LHCN-M2 (cell line): ENCODE measurements at regions not wholly inside any gene's neighbourhood (a gene's known extent, or its start where the extent isn't known, plus 50 kb on each side); places are given as distances from the start of the nearest gene placed in this dataset.
"Not testable (repeated sequence)": the region's sequence is repeated elsewhere in the genome, so short reads cannot be mapped to it uniquely, and the experiment has no call there.

ENCODE experiments used
- DNase-seq: peaks from one replicate; pipeline ENCODE4 v3.0.0-alpha.2; 2012; ENCODE audit warnings: low read depth

DNA sequence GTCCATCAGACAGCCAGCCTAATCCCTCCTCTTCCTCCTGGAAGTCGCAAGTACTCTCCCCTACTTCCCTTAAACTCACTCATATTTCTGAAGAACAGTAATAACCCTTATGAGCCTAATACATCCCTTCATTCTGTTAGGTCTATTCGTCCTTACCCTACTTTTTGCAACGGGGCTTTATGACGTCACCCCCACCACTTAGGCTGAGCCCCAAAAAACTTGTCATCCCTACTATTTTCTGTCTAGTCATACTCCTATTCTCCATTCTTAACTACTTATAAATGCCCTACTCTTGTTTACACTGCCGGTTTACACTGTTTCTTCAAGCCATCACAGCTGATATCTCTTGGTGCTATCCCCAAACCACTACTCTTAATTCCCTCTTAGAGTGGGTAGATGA is 674.7 kb upstream of the GJE1 start:
- DNase-seq: not testable (repeated sequence)

DNA sequence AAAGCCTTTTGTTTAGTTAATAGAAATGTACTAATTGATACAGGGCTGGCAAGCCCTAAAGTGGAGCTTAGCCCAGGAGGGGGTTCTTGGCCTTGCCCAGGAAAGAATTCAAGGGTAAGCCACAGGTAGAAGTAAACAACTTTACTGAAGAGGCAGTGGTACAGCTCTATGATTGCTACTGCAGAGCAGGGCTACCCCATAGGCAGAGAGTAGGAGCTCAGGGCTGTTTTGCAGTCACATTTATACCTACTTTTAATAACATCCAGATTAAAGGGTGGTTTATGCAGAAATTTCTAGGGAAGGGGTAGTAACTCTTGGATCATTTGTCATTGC is 680.4 kb upstream of the GJE1 start:
- no peak for DNase-seq

DNA sequence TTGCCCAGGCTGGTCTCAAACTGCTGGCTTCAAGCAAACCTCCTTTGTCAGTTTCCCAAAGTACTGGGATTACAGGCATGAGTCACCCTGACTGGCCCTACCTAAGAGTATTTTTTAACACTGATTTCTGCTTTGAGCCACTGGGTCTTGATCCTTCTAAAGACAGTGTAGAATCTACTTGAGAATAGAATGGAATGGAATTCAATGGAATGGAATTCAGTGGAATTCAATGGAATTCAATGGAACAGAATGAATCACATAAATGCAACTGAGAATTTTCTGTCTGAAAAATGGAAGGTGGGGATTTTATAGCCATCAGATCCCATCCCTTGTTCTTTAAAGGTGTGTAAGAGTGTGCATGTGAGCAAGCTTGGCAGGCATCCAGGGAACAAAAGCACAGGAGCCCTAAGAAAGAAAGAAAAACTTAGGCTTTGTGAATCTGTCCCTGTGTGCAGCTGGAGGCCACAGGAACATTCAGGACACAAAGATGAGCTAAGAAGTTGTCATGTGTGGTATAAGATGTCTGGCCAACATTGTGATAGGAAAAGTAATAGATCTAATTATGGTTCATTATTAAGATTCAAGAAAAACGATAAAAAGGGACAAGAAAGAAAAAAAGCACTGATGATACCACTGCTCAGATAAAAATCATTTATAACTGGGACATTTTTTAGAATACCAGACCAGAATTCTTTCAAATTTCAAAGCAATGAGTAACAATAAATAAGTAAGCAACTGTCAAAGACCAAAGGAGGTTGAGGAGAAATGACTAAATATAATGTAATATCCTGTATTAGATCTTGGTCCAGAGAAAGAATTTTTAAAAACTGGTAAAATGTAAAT is 681.0 kb upstream of the GJE1 start:
- peak; percentile 88 for DNase-seq

DNA sequence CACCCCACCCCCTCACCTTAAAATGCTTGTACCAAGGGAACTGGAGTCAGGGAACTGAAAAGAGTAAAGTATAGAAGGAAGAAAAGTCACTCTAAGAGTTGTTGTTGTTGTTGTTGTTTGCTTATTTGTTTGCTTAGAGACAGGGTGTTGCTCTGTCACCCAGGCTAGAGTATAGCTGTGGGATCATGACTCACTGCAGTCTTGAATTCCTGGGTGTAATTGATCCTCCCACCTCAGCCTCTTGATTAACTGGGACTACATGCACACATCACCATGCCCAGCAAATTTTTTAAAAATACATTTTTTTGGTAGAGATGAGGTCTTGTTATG is 681.6 kb upstream of the GJE1 start:
- DNase-seq: no peak

DNA sequence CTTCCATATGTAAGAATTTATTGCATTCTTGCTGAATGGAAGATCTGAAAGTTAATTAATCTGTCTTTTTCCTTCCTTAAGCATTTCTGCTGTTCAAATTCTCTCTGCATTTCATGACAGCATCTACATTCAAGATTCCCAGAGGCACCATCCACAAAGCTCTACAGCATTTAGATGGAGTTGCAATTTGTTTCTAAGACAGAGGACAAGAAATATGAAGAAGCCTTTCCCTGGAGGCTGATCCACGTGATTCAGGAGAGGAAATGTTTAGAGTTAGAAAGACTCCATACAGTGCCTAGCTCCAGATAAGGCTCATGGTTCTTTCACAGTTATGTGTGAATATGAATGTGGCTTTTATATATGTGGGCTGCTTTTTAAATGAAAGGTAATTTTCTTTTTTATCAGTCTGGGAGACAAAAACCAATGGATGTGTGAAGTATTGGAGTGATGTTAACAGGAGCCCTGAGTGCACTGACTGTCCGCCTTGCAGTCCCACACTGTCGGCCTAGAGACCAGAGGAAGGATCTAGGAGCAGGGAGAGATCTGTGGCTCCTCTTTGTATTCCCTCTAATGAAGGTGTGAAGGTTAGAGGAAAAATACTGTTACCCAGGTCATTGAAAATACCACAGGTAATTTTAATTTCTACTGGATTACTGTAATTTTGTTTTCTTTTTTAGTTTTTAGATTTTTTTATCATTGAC is 686.6 kb upstream of the GJE1 start:
- no peak for DNase-seq

DNA sequence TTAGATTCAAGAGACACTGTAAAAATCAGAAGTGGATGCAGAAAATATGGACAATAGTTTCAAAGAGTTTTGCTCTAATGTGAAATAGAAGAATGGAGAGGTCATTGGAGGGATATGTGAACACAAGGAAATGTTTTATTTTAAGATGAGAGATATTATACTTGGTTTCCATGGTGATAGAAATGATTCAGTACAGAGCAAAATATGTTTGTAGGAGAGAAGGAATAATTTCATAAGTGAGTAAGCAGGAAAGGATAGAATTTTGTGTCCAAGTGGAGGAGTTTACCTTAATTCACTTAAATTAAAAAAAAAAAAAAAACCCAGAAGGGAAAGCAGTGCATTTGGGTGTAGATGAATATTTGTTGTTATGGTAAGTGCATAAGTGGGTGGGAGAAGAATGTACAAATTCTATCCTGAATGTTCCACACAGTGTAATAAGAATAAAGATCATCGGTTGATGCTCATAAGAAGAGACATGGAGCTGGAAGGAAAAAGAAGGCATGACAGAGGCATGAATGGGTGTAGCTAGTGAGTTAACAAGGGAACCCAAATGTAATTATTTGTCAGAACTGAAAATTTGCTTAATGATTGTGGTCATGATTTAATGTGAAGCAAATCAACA is 688.9 kb upstream of the GJE1 start:
- DNase-seq: peak; percentile 68

DNA sequence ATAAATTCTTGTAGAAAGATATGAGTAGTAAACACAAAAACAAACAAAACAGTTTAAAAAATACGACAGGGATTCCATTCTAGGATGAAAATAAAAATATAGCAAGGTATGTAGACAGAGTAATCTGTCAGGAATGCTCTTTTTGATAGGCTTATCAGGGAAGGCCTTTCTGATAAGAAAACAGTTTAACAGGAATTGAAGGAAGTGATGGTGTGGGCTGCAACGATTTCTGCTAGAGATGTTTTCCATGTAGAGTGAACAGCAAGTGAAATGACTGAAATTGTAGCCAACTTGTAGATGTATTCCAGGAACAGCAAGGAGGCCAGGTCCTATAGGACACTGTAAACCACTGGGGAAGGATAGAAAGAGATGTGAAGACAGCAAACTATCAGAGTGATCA is 689.7 kb upstream of the GJE1 start:
- no peak for DNase-seq

DNA sequence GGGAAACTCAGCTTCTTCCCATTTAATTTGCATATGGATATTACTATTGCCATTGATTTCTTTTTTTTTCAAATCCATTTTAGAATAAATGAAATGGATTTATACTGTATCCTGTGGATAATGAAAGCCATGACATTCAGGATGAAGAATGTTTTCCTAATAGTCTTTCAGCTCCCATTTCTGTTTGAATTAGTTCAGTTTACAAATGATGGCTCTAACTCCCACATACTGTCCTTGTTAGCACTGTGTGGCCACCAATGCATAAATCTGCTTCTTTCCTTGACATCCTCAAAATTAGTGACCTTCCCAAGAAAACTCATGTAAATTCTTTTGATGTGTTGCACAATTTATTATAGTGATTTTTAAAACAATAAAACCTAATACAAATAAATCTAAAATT is 693.2 kb upstream of the GJE1 start:
- no peak for DNase-seq

DNA sequence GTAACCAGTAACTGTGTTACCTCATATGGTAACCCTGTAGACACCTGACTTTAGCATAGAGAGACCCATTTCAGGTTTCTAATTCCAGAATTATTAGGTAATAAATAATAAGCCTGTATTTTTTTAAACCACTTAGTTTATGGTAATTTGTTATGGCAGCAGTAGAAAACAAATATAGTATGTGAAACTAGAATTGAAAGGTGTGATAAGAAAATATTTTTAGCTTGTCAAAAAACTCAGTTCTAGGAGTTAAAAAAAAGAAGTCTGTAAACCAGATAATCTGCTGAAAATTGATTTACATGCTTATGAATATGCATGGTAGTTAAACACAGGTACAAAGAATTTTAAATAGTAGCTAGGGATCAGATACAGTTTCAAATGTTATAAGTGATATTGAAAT is 695.0 kb upstream of the GJE1 start:
- no peak for DNase-seq

DNA sequence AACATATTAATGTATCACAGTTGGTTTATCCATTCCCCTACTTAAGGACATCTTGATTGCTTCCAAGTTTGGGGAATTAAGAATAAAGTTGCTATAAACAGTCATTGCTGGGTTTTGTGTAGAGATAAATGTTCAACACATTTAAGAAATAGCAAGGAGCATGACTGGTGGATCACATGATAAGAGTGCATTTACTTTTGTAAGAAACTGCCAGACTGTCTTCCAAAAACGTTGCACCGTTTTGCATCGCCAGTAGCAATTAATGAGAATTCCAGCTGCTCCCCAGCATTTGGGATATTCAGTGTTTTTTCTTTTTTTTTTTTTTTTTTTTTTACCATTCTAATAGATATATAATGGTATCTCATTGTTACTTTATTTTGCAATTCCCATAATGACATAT is 695.7 kb upstream of the GJE1 start:
- DNase-seq: no peak

DNA sequence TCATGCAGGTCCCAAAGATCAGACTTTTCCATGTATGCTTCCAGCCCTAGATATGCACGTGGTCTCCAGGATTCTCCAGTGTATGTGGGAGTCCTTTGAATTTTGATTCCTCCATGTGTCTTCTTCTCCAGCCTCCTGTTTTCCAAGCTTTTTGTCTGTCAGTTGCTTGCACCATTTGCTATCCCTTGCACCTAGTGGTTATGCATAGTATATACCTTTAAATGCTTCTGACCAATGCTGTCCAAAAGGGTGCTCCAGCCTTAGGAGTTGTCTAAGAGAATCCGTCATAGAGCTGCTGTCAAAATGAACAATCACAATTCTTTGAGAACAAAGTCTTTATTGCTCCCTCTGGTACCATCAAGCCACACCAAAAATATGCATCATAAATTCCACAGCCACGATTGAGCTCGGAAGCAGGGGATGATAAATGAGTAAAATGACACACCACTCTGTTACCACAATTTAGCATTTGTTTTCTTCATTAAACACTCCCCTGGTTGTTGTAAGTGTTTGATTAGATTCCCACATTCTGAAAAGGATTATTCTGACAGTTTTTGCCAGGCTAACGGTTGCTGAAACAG is 706.2 kb upstream of the GJE1 start:
- peak; percentile 77 for DNase-seq

DNA sequence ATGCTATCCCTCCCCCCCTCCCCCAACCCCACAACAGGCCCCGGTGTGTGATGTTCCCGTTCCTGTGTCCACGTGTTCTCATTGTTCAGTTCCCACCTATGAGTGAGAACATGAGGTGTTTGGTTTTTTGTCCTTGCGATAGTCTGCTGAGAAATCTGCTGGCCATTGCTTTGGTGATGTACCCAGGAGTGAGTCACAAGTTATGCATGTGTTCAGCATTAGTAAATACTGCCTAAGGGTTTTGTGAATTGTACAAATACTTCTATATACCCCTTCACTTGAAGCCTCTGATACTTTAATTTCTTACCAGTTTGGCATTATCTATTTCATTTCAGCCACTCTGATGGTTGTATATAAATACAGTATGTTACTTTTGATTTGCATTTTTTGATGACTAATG is 711.3 kb upstream of the GJE1 start:
- peak; percentile 86 for DNase-seq

DNA sequence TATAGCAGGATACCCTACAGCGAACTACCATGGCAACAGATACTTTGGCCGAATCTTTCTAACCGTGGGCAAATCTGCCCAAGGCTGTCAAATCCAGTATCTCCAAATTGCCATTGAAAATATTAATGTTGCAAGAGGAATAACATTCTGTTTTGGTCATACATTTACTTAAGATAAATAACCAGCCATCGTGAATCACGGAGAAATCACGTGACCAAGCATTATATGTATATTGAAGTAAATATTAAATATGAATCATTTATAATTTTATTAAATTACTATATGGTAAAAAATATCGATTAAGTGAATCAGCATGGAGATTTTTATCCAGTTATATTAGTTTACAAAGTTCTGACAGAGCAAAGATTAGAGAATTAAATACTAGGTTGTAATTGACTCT is 714.6 kb upstream of the GJE1 start:
- DNase-seq: no peak

DNA sequence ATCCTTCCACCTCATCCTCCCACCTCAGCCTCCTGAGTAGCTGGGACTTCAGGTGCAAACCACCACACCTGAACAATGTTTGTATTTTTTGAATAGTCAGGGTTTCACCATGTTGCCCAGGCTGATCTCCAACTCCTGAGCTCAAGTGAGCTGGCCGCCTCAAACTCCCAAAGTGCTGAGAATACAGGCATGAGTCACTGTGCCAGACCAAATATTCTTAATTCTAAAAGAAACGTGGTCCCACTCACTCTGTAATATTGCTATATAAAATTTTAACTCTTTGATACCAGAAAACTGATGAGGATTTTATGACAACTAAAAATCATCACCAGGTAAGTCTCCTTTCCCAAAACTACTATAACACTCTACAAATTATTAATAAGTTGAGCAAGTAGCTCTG is 716.8 kb upstream of the GJE1 start:
- DNase-seq: peak; percentile 52

DNA sequence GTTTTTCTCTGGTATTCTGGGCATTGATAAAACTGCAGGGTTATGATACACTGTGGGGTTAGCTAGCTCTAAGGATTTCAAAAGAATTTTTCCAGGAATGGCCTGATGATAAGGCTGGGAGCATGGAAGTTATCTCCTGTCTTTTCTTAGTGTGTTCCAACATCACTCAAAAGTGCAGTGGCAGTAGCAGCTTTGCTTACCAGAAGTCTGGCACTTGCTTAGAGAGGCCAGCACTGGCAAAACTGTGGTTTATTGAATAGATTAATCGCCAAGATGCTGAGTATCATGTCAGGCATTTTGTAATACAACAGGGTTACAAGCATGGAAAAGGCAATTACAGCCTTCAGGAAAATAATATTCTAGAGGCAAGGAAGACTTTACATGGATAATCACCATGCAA is 719.5 kb upstream of the GJE1 start:
- DNase-seq: peak; percentile 54

DNA sequence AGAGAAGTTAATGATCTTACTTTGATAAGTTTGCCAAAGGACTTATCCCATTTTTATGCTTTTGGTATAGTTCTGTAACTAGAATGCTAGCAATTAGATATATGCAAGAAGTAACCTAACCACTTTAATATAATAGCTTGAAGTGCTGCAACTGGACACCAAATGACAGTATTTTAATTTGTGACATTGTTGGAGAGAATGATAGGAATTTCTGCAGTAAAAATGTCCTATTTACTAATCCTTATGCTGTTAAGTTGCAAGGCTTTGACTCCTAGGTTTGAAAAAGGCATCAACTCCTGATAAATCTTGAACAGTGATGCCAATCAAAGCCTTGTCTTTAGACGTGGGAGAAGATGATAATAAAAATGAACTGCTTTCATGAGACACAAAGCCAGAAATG is 726.0 kb upstream of the GJE1 start:
- no peak for DNase-seq

DNA sequence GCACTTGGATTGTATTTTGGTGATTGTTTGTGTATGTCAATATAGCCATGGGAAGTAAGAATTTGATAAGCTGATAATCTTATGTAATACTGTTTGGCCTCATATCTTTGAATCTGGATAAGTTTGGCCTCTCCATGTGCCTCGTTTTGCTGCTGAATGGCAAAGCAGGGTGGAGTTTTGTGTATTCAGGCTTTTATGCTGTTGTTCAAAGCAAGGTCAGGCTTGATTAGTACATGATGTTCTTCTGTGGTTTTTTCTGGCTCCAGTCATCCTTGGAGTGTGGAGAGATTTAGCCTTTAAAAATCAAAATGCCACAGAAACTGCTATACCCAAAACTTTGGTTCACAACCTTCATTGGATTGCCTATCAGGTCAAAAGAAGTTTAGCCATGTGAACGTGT is 728.9 kb upstream of the GJE1 start:
- peak; percentile 93 for DNase-seq

DNA sequence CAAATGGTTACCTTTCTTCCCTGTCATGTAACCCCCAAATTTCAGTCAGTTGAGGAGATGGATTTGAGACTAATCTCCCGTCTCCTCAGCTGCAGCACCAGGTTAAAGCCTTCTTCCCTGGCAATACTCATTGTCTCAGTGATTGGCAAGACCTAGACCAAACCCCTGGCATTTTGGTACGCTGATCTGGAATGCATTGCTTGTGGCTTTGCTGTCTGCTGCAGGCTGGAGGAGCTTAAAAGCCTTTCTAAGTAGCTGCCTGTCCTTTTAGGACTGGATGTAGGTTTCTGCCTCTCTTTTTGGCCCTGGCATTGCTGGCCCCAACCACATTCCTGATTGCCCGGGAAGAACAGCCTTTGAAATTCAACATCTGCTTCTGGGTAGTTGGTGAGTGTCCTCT is 729.6 kb upstream of the GJE1 start:
- peak; percentile 40 for DNase-seq

DNA sequence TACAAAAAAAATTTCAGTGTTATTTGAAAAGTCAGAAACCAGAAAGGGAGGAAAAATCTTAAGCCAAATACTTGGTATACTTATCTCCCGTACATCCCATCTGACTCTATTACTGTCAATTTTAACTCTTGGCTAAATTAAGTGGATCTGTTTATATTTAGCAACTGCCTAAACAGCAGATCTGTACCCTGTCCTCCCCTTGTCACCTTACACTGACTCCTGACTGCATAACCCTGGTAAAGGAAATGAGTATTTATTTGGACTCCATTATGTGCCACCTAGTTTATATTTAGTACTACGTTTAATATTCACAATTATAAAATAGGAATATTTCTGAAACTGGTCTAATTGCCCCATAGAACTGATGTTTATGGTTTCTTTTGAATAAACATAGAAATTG is 730.2 kb upstream of the GJE1 start:
- no peak for DNase-seq

DNA sequence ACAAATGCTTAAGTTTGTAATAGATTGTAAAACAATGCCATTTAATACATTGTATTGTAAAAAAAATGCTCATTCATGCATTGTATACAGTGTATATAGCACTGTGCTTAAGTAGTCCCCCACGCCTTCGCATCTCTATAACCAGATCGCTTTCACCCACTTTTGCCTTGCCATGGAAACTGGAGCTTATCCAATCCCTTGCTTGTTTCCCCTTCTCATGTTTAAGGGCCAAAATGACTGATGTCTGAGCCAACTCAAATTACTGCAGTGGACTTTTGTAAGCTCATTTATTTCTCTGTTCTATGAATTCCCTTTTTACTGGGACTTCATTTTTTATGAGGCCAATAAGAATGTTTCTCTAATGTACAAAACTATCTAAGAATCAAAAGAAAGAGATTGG is 730.9 kb upstream of the GJE1 start:
- no peak for DNase-seq

DNA sequence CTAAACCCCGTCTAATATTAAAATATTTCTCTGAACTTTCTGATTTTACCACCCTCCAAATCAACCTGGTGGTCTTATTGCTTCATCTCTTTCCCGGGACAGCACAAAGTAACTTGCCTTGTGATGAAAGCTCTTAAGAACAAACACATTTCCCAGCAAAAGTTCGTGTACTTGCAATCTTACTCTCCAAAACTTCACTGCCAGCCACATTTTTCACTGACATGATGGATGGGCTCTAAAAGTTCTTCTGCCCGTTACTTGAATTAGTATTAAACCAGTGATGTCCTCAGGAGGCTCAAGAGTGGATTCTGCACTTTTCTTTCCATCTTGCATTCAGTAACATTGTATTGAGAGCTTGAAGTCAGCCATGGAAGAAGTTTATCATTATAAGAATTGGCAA is 731.6 kb upstream of the GJE1 start:
- no peak for DNase-seq

DNA sequence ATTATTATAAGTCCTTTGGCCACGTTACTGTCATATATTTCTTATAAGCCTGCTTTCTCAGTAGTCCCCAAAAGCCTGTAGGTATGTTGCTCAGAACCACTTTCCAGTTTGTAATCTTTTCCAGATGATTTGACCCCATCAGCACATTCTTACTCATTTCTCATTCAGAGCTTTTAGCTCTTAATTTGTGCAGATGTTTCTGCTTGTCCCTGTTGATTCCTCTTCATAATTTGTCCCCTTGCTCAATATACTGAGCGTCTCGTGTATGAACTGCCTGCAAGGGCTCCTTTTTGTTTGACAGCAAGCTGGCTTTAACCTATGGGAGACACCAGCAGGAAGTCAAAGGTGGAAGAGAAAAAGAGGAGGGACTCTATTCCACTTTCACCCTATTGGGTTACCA is 733.8 kb upstream of the GJE1 start:
- DNase-seq: no peak
